IMR-90 (cell line): ENCODE measurements at regions not wholly inside any gene's neighbourhood (a gene's known extent, or its start where the extent isn't known, plus 50 kb on each side); places are given as distances from the start of the nearest gene placed in this dataset.

Source experiments
- ATAC-seq: fragments of 200-7000 bp; cut with Tn5 transposase; 2 replicates; pipeline ENCODE4 v1.9.1; 2020; ENCODE audit warnings: low read depth, mild to moderate bottlenecking, moderate library complexity
- BruUV-seq: library from RNA; stranded (reverse); fragments of 400-500 nt; replicated peaks from 2 replicates; lab custom pipeline; 2021; lab: Mats Ljungman, UMichigan
- CTCF ChIA-PET: fragments of 300-600 bp; formaldehyde crosslinking; extraction: SDS; loops from one replicate; lab custom pipeline; 2021; ENCODE audit warnings: antibody characterized with exemption; lab: Yijun Ruan, JAX
- POLR2A ChIA-PET: fragments of 300-600 bp; sonication (Branson Sonifier 250); formaldehyde crosslinking; loops from one replicate; lab custom pipeline; 2022; ENCODE audit warnings: antibody characterized with exemption; ENCODE audit not compliant: unreplicated experiment; lab: Charles Lee
- DNase-seq: peaks from one replicate; pipeline ENCODE4 v3.0.0; 2013
- H2AFZ ChIP-seq: replicated peaks from 2 replicates; pipeline ENCODE3; 2013; ENCODE audit warnings: low read length, mild to moderate bottlenecking; ENCODE audit not compliant: poor library complexity
- H2AK5ac ChIP-seq: 2 replicates; pipeline ENCODE4 v1.6.1; 2013; ENCODE audit warnings: low read depth, low read length, inconsistent platforms
- H2AK9ac ChIP-seq: replicated peaks from 2 replicates; pipeline ENCODE3; 2013; ENCODE audit warnings: mild to moderate bottlenecking, low read depth, low read length, moderate library complexity; ENCODE audit not compliant: poor library complexity
- H2BK120ac ChIP-seq: 2 replicates; pipeline ENCODE4 v1.6.1; 2013; ENCODE audit warnings: low read depth, low read length, inconsistent platforms
- H2BK15ac ChIP-seq: 3 replicates; pipeline ENCODE4 v1.6.1; 2013; ENCODE audit warnings: low read depth, low read length, inconsistent platforms
- H2BK20ac ChIP-seq: 2 replicates; pipeline ENCODE4 v1.6.1; 2013; ENCODE audit warnings: low read depth, mild to moderate bottlenecking, inconsistent platforms, low read length, moderate library complexity
- H2BK5ac ChIP-seq: 2 replicates; pipeline ENCODE4 v1.6.1; 2013; ENCODE audit warnings: mild to moderate bottlenecking, low read depth, low read length, inconsistent platforms; ENCODE audit not compliant: poor library complexity, severe bottlenecking
- H3K14ac ChIP-seq: replicated peaks from 2 replicates; pipeline ENCODE4 v1.6.1; 2013; ENCODE audit warnings: low read depth, low read length, inconsistent platforms
- H3K18ac ChIP-seq: 2 replicates; pipeline ENCODE4 v1.6.1; 2013; ENCODE audit warnings: low read depth, low read length, control low read depth
- H3K23ac ChIP-seq: 2 replicates; pipeline ENCODE4 v1.6.1; 2013; ENCODE audit warnings: low read depth, low read length, inconsistent platforms
- H3K27ac ChIP-seq: 2 replicates; pipeline ENCODE4 v1.5.1; 2013; ENCODE audit warnings: mild to moderate bottlenecking, control low read depth, low read length; ENCODE audit not compliant: insufficient read depth
- H3K27me3 ChIP-seq: 2 replicates; pipeline ENCODE4 v1.6.1; 2013; ENCODE audit warnings: low read length; ENCODE audit not compliant: control insufficient read depth, insufficient read depth
- H3K36me3 ChIP-seq: 2 replicates; pipeline ENCODE4 v1.6.1; 2013; ENCODE audit warnings: low read length, mixed read lengths; ENCODE audit not compliant: control insufficient read depth, insufficient read depth
- H3K4ac ChIP-seq: 2 replicates; pipeline ENCODE4 v1.6.1; 2013; ENCODE audit warnings: low read depth, low read length, inconsistent platforms
- H3K4me1 ChIP-seq: 2 replicates; pipeline ENCODE4 v1.6.1; 2013; ENCODE audit warnings: low read length, mixed read lengths; ENCODE audit not compliant: control insufficient read depth, insufficient read depth
- H3K4me2 ChIP-seq: 2 replicates; pipeline ENCODE4 v1.6.1; 2013; ENCODE audit warnings: low read depth, mild to moderate bottlenecking, control low read depth, low read length, moderate library complexity
- H3K4me3 ChIP-seq: 2 replicates; pipeline ENCODE4 v1.5.1; 2013; ENCODE audit warnings: low read depth, mild to moderate bottlenecking, control low read depth, low read length, moderate library complexity; ENCODE audit not compliant: insufficient read depth
- H3K56ac ChIP-seq: 2 replicates; pipeline ENCODE4 v1.6.1; 2013; ENCODE audit warnings: low read length, inconsistent platforms; ENCODE audit not compliant: insufficient read depth; ENCODE audit errors: extremely low read depth
- H3K79me1 ChIP-seq, 2 experiments: 2 replicates each; pipeline ENCODE4 v1.6.1; 2013; ENCODE audit warnings: low read length in 2 of 2, inconsistent platforms in 1 of 2, low read depth in 1 of 2
- H3K9ac ChIP-seq: 2 replicates; pipeline ENCODE4 v1.6.1; 2013; ENCODE audit warnings: low read depth, low read length, control low read depth
- H3K9me1 ChIP-seq: 2 replicates; pipeline ENCODE4 v1.6.1; 2013; ENCODE audit warnings: low read length, inconsistent platforms; ENCODE audit not compliant: insufficient read depth
- H3K9me3 ChIP-seq: 2 replicates; pipeline ENCODE4 v1.6.1; 2013; ENCODE audit warnings: low read length; ENCODE audit not compliant: control insufficient read depth, insufficient read depth
- H4K20me1 ChIP-seq: 2 replicates; pipeline ENCODE4 v1.6.1; 2013; ENCODE audit warnings: low read length, inconsistent platforms; ENCODE audit not compliant: insufficient read depth
- H4K5ac ChIP-seq: 2 replicates; pipeline ENCODE4 v1.6.1; 2013; ENCODE audit warnings: mild to moderate bottlenecking, low read depth, low read length, control low read depth
- H4K8ac ChIP-seq, 2 experiments: 2 replicates each; pipeline ENCODE4 v1.6.1; 2013; ENCODE audit warnings: low read depth in 2 of 2, low read length in 2 of 2, control low read depth in 1 of 2, inconsistent platforms in 1 of 2
- H4K91ac ChIP-seq: 2 replicates; pipeline ENCODE4 v1.6.1; 2013; ENCODE audit warnings: low read depth, low read length, inconsistent platforms; ENCODE audit not compliant: insufficient read depth
- BHLHE40 ChIP-seq: fragments of 150-350 bp; IDR thresholded peaks from 2 replicates; pipeline ENCODE4 v1.6.1; 2016; ENCODE audit warnings: mild to moderate bottlenecking, low read depth, low read length
- CHD1 ChIP-seq: IDR thresholded peaks from 2 replicates; pipeline ENCODE4 v1.6.1; 2012; ENCODE audit warnings: low read depth, low read length, improper control_type of control experiment
- FOS ChIP-seq: fragments of 150-350 bp; IDR thresholded peaks from 2 replicates; pipeline ENCODE4 v1.6.1; 2016; ENCODE audit warnings: low read depth, low read length
- MAFK ChIP-seq: IDR thresholded peaks from 2 replicates; pipeline ENCODE4 v1.6.1; 2012; ENCODE audit warnings: low read depth, low read length, improper control_type of control experiment
- MAZ ChIP-seq: IDR thresholded peaks from 2 replicates; pipeline ENCODE4 v1.6.1; 2012; ENCODE audit warnings: low read depth, mild to moderate bottlenecking, low read length, improper control_type of control experiment, moderate library complexity, borderline replicate concordance
- MXI1 ChIP-seq: IDR thresholded peaks from 2 replicates; pipeline ENCODE4 v1.6.1; 2012; ENCODE audit warnings: low read depth, mild to moderate bottlenecking, low read length, moderate library complexity, borderline replicate concordance
- POLR2A ChIP-seq: IDR thresholded peaks from 2 replicates; pipeline ENCODE4 v1.6.1; 2012; ENCODE audit warnings: mild to moderate bottlenecking, low read depth, low read length
- RAD21 ChIP-seq: IDR thresholded peaks from 2 replicates; pipeline ENCODE4 v1.6.1; 2012; ENCODE audit warnings: low read length, improper control_type of control experiment
- RFX5 ChIP-seq: IDR thresholded peaks from 2 replicates; pipeline ENCODE4 v1.8.0; 2012; ENCODE audit warnings: low read depth, mild to moderate bottlenecking, low read length, moderate library complexity
- USF2 ChIP-seq: fragments of 150-350 bp; IDR thresholded peaks from 2 replicates; pipeline ENCODE4 v1.6.1; 2017; ENCODE audit warnings: mild to moderate bottlenecking, antibody characterized with exemption, low read length, low read depth
- WGBS, 2 experiments: methylation state at CpG; one replicate each; pipeline versions ENCODE4 v1.1.5 to v1.1.7; 2013; ENCODE audit warnings: missing lambda C conversion rate in 2 of 2; ENCODE audit not compliant: insufficient read length in 1 of 2; ENCODE audit errors: extremely low coverage in 2 of 2; 5-methylcytosine and 5-hydroxymethylcytosine counted together
- dilution Hi-C: fragments of 300-500 bp; cut with HindIII; formaldehyde crosslinking; loops from one replicate; pipeline ENCODE4 v1.14.3; 2018; ENCODE audit warnings: low sequenced_read_pairs; ENCODE audit not compliant: unreplicated experiment
- in situ Hi-C: fragments of 300-500 bp; cut with MboI; formaldehyde crosslinking; loops from 3 replicates; pipeline ENCODE4 v1.14.3; 2019; ENCODE audit warnings: low sequenced_read_pairs, inconsistent platforms, mixed read lengths
- intact Hi-C: fragments of 100-400 bp; cut with micrococcal nuclease; formaldehyde crosslinking; loops from 2 replicates; pipeline ENCODE4 v1.10.0; 2022
- TF ChIP-seq, protein P1 (sequence below): fragments of 150-350 bp; IDR thresholded peaks from 2 replicates; pipeline ENCODE4 v1.6.1; 2016; ENCODE audit warnings: low read depth, mild to moderate bottlenecking, low read length, moderate library complexity, borderline replicate concordance
- TF ChIP-seq, protein P2 (sequence below): conservative IDR thresholded peaks from 2 replicates; pipeline ENCODE4 v1.5.1; 2012; ENCODE audit warnings: mild to moderate bottlenecking, low read depth, low read length, improper control_type of control experiment

DNA sequence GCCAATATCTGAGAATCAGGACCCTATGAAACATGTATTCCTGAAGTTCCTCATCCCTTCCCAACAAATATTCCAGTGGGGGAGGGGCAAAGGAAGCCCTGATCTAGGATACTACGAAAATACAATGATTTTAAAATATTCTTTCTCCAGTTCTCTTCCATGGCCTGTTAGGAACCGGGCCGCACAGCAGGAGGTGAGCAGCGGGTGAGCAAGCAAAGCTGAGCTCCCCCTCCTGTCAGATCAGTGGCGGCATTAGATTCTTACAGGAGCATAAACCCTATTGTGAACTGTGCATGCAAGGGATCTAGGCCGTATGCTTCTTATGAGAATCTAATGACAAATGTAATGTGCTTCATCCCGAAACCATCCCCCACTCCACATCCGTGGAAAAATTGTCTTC, 370.8 kb downstream of the WDR11 start:
- DNase-seq (no peak), ATAC-seq (no peak)
- H3K27ac ChIP-seq, result no peak overlapping the region
- peaks cover 18% of the 10 kb centered on the region for H3K9me3 ChIP-seq
- no TSS peak for BruUV-seq
- H3K18ac ChIP-seq, result no peak overlapping the region
- TF ChIP-seq MAZ (no peak), FOS (no peak), POLR2A (no peak), RFX5 (no peak), MXI1 (no peak), MAFK (no peak), CHD1 (no peak), RAD21 (no peak), BHLHE40 (no peak), USF2 (no peak)
- TF ChIP-seq, protein P1, sequence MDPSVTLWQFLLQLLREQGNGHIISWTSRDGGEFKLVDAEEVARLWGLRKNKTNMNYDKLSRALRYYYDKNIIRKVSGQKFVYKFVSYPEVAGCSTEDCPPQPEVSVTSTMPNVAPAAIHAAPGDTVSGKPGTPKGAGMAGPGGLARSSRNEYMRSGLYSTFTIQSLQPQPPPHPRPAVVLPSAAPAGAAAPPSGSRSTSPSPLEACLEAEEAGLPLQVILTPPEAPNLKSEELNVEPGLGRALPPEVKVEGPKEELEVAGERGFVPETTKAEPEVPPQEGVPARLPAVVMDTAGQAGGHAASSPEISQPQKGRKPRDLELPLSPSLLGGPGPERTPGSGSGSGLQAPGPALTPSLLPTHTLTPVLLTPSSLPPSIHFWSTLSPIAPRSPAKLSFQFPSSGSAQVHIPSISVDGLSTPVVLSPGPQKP, result no peak
- TF ChIP-seq, protein P2, sequence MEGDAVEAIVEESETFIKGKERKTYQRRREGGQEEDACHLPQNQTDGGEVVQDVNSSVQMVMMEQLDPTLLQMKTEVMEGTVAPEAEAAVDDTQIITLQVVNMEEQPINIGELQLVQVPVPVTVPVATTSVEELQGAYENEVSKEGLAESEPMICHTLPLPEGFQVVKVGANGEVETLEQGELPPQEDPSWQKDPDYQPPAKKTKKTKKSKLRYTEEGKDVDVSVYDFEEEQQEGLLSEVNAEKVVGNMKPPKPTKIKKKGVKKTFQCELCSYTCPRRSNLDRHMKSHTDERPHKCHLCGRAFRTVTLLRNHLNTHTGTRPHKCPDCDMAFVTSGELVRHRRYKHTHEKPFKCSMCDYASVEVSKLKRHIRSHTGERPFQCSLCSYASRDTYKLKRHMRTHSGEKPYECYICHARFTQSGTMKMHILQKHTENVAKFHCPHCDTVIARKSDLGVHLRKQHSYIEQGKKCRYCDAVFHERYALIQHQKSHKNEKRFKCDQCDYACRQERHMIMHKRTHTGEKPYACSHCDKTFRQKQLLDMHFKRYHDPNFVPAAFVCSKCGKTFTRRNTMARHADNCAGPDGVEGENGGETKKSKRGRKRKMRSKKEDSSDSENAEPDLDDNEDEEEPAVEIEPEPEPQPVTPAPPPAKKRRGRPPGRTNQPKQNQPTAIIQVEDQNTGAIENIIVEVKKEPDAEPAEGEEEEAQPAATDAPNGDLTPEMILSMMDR, result no peak
- no peaks in the 10 kb centered on the region for H3K9me1 ChIP-seq
- no CpG with 5 or more reads among the region's 8 CpGs for WGBS, 2 experiments
- CTCF ChIA-PET, result no interaction called here
- no peak overlapping the region for H2BK120ac ChIP-seq
- no peak overlapping the region for H3K9ac ChIP-seq
- no peak overlapping the region for H2AK9ac ChIP-seq
- no peak overlapping the region for H3K4me2 ChIP-seq
- intact Hi-C loops, result no loop called here
- H3K23ac ChIP-seq, result no peak overlapping the region
- H3K14ac ChIP-seq, result no peak overlapping the region
- in situ Hi-C loops, result no loop called here
- H3K79me1 ChIP-seq, result no peaks in the 10 kb centered on the region
- H3K56ac ChIP-seq, result no peak overlapping the region
- H3K27me3 ChIP-seq, result no peaks in the 10 kb centered on the region
- H2BK15ac ChIP-seq, result no peak overlapping the region
- POLR2A ChIA-PET, result no interaction called here
- H3K4me3 ChIP-seq, result no peak overlapping the region
- no peak overlapping the region for H3K4ac ChIP-seq
- H3K36me3 ChIP-seq, result no peaks in the 10 kb centered on the region
- dilution Hi-C loops, result no loop called here
- H4K8ac ChIP-seq, result no peak overlapping the region
- H4K5ac ChIP-seq, result no peak overlapping the region
- H2BK5ac ChIP-seq, result no peak overlapping the region
- no peaks in the 10 kb centered on the region for H3K4me1 ChIP-seq
- H2AFZ ChIP-seq, result no peak overlapping the region
- no peaks in the 10 kb centered on the region for H4K20me1 ChIP-seq
- no peak overlapping the region for H2BK20ac ChIP-seq
- H4K91ac ChIP-seq, result no peak overlapping the region
- no peak overlapping the region for H2AK5ac ChIP-seq
